ENCODE measurements at regions not wholly inside any gene's neighbourhood (a gene's known extent, or its start where the extent isn't known, plus 50 kb on each side); places are given as distances from the start of the nearest gene placed in this dataset.

DNA sequence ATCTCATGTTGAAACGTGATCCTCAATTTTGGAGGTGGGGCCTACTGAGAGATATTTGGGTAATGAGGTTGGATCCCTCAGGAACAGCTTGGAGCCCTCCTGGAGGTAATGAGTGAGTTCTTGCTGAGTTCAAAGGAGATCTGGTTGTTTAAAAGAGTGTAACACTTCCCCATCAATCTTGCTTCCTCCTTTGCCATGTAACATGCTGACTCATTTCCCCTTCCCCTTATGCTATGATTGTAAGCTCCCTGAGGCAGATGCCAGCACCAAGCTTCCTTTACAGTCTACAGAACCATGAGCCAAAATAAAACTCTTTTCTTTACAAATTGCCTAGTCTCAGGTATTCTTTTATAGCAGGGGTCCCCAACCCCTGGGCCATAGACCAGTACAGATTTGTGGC is 352.3 kb downstream of the SLCO4C1 start:
- H3K4me3 ChIP-seq (ENCODE audit: low read depth, low read length): no peak overlapping the region
- TF ChIP-seq, protein P1, sequence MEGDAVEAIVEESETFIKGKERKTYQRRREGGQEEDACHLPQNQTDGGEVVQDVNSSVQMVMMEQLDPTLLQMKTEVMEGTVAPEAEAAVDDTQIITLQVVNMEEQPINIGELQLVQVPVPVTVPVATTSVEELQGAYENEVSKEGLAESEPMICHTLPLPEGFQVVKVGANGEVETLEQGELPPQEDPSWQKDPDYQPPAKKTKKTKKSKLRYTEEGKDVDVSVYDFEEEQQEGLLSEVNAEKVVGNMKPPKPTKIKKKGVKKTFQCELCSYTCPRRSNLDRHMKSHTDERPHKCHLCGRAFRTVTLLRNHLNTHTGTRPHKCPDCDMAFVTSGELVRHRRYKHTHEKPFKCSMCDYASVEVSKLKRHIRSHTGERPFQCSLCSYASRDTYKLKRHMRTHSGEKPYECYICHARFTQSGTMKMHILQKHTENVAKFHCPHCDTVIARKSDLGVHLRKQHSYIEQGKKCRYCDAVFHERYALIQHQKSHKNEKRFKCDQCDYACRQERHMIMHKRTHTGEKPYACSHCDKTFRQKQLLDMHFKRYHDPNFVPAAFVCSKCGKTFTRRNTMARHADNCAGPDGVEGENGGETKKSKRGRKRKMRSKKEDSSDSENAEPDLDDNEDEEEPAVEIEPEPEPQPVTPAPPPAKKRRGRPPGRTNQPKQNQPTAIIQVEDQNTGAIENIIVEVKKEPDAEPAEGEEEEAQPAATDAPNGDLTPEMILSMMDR (IDR thresholded peaks at IDR 0.05; ENCODE audit: low read depth, low read length): no peak
- no peak for TF ChIP-seq POLR2A (IDR thresholded peaks at IDR 0.05; ENCODE audit: extremely low read depth, insufficient read length)
- TF ChIP-seq, protein P2, sequence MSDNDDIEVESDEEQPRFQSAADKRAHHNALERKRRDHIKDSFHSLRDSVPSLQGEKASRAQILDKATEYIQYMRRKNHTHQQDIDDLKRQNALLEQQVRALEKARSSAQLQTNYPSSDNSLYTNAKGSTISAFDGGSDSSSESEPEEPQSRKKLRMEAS (IDR thresholded peaks at IDR 0.05; ENCODE audit: low read depth, low read length): no peak
- no peak for TF ChIP-seq MYC (IDR thresholded peaks at IDR 0.05; ENCODE audit: low read depth, low read length)
- peak; percentile 56 for DNase-seq (ENCODE audit: low read depth)

DNA sequence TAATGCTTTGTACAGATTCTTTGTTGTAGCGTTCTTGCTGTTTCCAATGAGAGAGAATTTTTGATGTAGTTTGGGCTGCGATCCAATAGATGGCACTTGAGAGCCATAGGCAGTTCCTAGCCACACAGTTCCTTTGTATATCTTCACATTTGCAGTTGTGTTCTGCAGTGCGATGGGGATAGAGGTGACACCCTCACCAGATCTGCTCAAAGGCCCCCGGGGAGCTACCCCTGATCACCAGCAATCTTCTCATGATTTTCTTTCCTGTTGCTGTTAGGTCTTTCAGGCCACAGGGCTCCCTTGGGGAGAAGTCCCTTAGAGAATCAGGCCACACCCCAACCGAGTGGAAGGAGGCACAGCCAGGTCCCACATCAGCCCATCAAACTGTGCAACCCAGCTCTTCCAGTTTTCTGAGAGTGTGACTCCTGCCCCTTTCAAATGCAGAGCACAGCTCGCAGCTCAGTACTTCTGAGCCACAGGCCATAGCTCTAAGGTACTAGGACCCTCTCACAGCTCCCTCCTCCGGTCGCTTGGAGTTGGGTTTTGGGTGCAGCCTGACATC is 353.7 kb downstream of the SLCO4C1 start:
- no peak overlapping the region for H3K4me3 ChIP-seq (ENCODE audit: low read depth, low read length)
- TF ChIP-seq, protein P2 (IDR thresholded peaks at IDR 0.05; ENCODE audit: low read depth, low read length): no peak
- TF ChIP-seq POLR2A (IDR thresholded peaks at IDR 0.05; ENCODE audit: extremely low read depth, insufficient read length): no peak
- TF ChIP-seq, protein P1 (IDR thresholded peaks at IDR 0.05; ENCODE audit: low read depth, low read length): peak; percentile 65
- no peak for TF ChIP-seq MYC (IDR thresholded peaks at IDR 0.05; ENCODE audit: low read depth, low read length)
- peak; percentile 47 for DNase-seq (ENCODE audit: low read depth)

DNA sequence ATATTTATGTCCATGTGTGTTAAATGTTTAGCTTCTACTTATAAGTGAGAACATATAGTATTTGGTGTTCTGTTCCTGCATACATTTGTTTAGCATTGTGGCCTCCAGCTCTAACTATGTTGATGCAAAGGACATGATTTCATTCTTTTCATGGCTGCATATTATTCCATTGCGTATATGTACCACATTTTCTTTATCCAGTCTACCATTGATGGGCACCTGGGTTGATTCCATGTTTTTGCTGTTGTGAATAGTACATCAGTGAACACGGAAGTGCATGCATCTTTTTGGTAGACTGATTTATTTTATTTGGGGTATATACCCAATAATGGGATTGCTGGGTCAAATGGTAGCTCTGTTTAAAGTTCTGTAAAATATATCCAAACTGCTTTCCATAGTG is 359.0 kb downstream of the SLCO4C1 start:
- TF ChIP-seq MYC (IDR thresholded peaks at IDR 0.05; ENCODE audit: low read depth, low read length): no peak
- TF ChIP-seq, protein P1 (IDR thresholded peaks at IDR 0.05; ENCODE audit: low read depth, low read length): no peak
- TF ChIP-seq, protein P2 (IDR thresholded peaks at IDR 0.05; ENCODE audit: low read depth, low read length): no peak
- H3K4me3 ChIP-seq (ENCODE audit: low read depth, low read length): no peak overlapping the region
- no peak for DNase-seq (ENCODE audit: low read depth)

DNA sequence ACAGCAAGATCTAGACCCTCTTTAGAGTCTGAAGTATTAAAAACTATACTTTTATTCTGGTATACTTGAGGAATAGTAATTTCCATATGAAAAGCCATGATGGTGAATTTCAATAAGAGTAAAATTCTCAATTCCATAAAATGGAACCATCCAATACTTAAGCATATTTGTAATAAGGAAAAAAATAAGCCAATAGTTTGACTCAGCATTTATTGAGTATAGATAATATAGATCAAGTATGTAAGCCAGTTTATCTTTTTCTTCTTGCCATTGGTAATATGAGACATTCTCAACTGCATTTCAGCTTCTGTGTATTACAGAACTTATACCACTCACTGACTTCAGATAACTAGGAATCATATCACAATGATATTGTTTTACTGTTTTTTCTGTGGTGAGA is 361.0 kb downstream of the SLCO4C1 start:
- TF ChIP-seq, protein P2 (IDR thresholded peaks at IDR 0.05; ENCODE audit: low read depth, low read length): no peak
- no peak for TF ChIP-seq POLR2A (IDR thresholded peaks at IDR 0.05; ENCODE audit: extremely low read depth, insufficient read length)
- TF ChIP-seq, protein P1 (IDR thresholded peaks at IDR 0.05; ENCODE audit: low read depth, low read length): no peak
- TF ChIP-seq MYC (IDR thresholded peaks at IDR 0.05; ENCODE audit: low read depth, low read length): no peak
- DNase-seq (ENCODE audit: low read depth): no peak
- H3K4me3 ChIP-seq (ENCODE audit: low read depth, low read length): no peak overlapping the region

DNA sequence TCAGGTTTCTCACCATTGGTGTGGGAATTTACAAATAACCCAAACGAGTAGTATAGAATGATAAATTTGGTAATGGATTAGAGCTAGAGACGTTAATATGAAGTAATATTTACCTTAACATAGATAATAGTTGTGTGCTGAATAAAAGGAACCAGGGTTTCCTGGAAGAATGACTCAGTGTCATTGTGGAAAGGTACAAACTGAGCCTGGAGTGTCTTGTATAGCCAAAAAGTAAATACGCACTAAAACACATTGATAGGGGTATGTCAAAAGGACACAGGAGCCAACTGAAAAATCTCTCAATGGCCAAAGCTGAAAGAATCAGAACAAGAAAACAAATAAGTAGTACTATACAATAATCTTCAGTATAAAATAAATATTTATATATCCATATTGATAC is 363.5 kb downstream of the SLCO4C1 start:
- no peak overlapping the region for H3K4me3 ChIP-seq (ENCODE audit: low read depth, low read length)
- TF ChIP-seq, protein P1 (IDR thresholded peaks at IDR 0.05; ENCODE audit: low read depth, low read length): no peak
- TF ChIP-seq, protein P2 (IDR thresholded peaks at IDR 0.05; ENCODE audit: low read depth, low read length): no peak
- no peak for TF ChIP-seq POLR2A (IDR thresholded peaks at IDR 0.05; ENCODE audit: extremely low read depth, insufficient read length)
- no peak for TF ChIP-seq MYC (IDR thresholded peaks at IDR 0.05; ENCODE audit: low read depth, low read length)
- DNase-seq (ENCODE audit: low read depth): no peak
